H9 (cell line): ENCODE measurements at regions not wholly inside any gene's neighbourhood (a gene's known extent, or its start where the extent isn't known, plus 50 kb on each side); places are given as distances from the start of the nearest gene placed in this dataset.

Source experiments
- DNase-seq: peaks from one replicate; pipeline ENCODE4 v3.0.0-alpha.2; 2017
- H2AFZ ChIP-seq: one replicate; pipeline ENCODE4 v1.6.1; 2013; ENCODE audit warnings: mild to moderate bottlenecking, low read length, control low read depth, moderate library complexity
- H2AK5ac ChIP-seq: 2 replicates; pipeline ENCODE4 v1.6.1; 2013; ENCODE audit warnings: low read length, control low read depth, mixed read lengths; ENCODE audit not compliant: insufficient read length
- H2BK120ac ChIP-seq: one replicate; pipeline ENCODE4 v1.6.1; 2013; ENCODE audit warnings: low read depth, mild to moderate bottlenecking, low read length, control low read depth, inconsistent platforms; ENCODE audit not compliant: poor library complexity, severe bottlenecking
- H2BK12ac ChIP-seq: 2 replicates; pipeline ENCODE4 v1.6.1; 2013; ENCODE audit warnings: low read length, control low read depth, mixed read lengths, low read depth; ENCODE audit not compliant: insufficient read length
- H2BK15ac ChIP-seq: 2 replicates; pipeline ENCODE4 v1.6.1; 2013; ENCODE audit warnings: low read depth, low read length, control low read depth
- H2BK20ac ChIP-seq: one replicate; pipeline ENCODE4 v1.6.1; 2013; ENCODE audit warnings: low read depth, mild to moderate bottlenecking, low read length, control low read depth, inconsistent platforms; ENCODE audit not compliant: poor library complexity, severe bottlenecking
- H2BK5ac ChIP-seq: 2 replicates; pipeline ENCODE4 v1.6.1; 2013; ENCODE audit warnings: low read length, control low read depth, mixed read lengths; ENCODE audit not compliant: insufficient read length
- H3K14ac ChIP-seq: 2 replicates; pipeline ENCODE4 v1.6.1; 2013; ENCODE audit warnings: low read length, control low read depth; ENCODE audit not compliant: insufficient read depth
- H3K18ac ChIP-seq: 2 replicates; pipeline ENCODE4 v1.6.1; 2013; ENCODE audit warnings: low read depth, mild to moderate bottlenecking, mixed read lengths, low read length, control low read depth; ENCODE audit not compliant: insufficient read length
- H3K23ac ChIP-seq: 2 replicates; pipeline ENCODE4 v1.6.1; 2013; ENCODE audit warnings: low read length, control low read depth, mixed read lengths, low read depth; ENCODE audit not compliant: insufficient read length
- H3K23me2 ChIP-seq: 2 replicates; pipeline ENCODE4 v1.6.1; 2013; ENCODE audit warnings: low read depth, mild to moderate bottlenecking, mixed read lengths, low read length, control low read depth; ENCODE audit not compliant: insufficient read length, poor library complexity, severe bottlenecking
- H3K27ac ChIP-seq: 2 replicates; pipeline ENCODE4 v1.5.1; 2013; ENCODE audit warnings: low read length, control low read depth, mixed read lengths, low read depth; ENCODE audit not compliant: insufficient read length
- H3K27me3 ChIP-seq: 2 replicates; pipeline ENCODE4 v1.6.1; 2013; ENCODE audit warnings: low read length, control low read depth, inconsistent platforms; ENCODE audit not compliant: insufficient read depth
- H3K4ac ChIP-seq: 2 replicates; pipeline ENCODE4 v1.6.1; 2013; ENCODE audit warnings: low read depth, mild to moderate bottlenecking, control low read depth, inconsistent platforms, low read length, moderate library complexity
- H3K4me1 ChIP-seq: 2 replicates; pipeline ENCODE4 v1.6.1; 2013; ENCODE audit warnings: low read length, control low read depth, inconsistent platforms; ENCODE audit not compliant: insufficient read depth
- H3K4me2 ChIP-seq: 2 replicates; pipeline ENCODE4 v1.6.1; 2013; ENCODE audit warnings: low read length, control low read depth, mixed read lengths; ENCODE audit not compliant: insufficient read length, insufficient read depth
- H3K56ac ChIP-seq: 2 replicates; pipeline ENCODE4 v1.6.1; 2013; ENCODE audit warnings: low read depth, mild to moderate bottlenecking, mixed read lengths, low read length, control low read depth; ENCODE audit not compliant: insufficient read length
- H3K79me1 ChIP-seq: 2 replicates; pipeline ENCODE4 v1.6.1; 2013; ENCODE audit warnings: low read depth, mild to moderate bottlenecking, moderate library complexity, low read length, control low read depth, inconsistent platforms; ENCODE audit not compliant: insufficient read depth, poor library complexity, severe bottlenecking
- H3K79me2 ChIP-seq: 2 replicates; pipeline ENCODE4 v1.6.1; 2013; ENCODE audit warnings: low read length, control low read depth, inconsistent platforms; ENCODE audit not compliant: insufficient read depth
- H3K9ac ChIP-seq: 2 replicates; pipeline ENCODE4 v1.6.1; 2013; ENCODE audit warnings: low read length, control low read depth, mixed read lengths; ENCODE audit not compliant: insufficient read length; ENCODE audit errors: extremely low read depth
- H3K9me3 ChIP-seq: one replicate; pipeline ENCODE4 v1.6.1; 2013; ENCODE audit warnings: low read depth, low read length, inconsistent platforms; ENCODE audit not compliant: control insufficient read depth
- H3T11ph ChIP-seq: one replicate; pipeline ENCODE4 v1.6.1; 2013; ENCODE audit warnings: mild to moderate bottlenecking, low read length, control low read depth, inconsistent platforms
- H4K20me1 ChIP-seq: one replicate; pipeline ENCODE4 v1.6.1; 2013; ENCODE audit not compliant: control insufficient read depth, insufficient read length, insufficient read depth
- H4K5ac ChIP-seq: 2 replicates; pipeline ENCODE4 v1.6.1; 2013; ENCODE audit warnings: low read depth, mild to moderate bottlenecking, mixed read lengths, low read length, control low read depth; ENCODE audit not compliant: insufficient read length
- H4K8ac ChIP-seq: replicated peaks from 2 replicates; pipeline ENCODE4 v1.6.1; 2013; ENCODE audit warnings: low read length, control low read depth, mixed read lengths, low read depth; ENCODE audit not compliant: insufficient read length
- H4K91ac ChIP-seq: 2 replicates; pipeline ENCODE4 v1.6.1; 2013; ENCODE audit warnings: low read depth, mild to moderate bottlenecking, moderate library complexity, mixed read lengths, low read length, control low read depth; ENCODE audit not compliant: insufficient read length
- H3K27ac Mint-ChIP-seq, 3 experiments: 2 replicates in 2 of 3; 3 replicates in 1 of 3; pipeline ENCODE4 v1.8.0; 2020 to 2021; ENCODE audit warnings: mixed read lengths in 3 of 3, mild to moderate bottlenecking in 1 of 3, moderate library complexity in 1 of 3
- H3K27me3 Mint-ChIP-seq: 2 replicates; pipeline ENCODE4 v1.8.0; 2021; ENCODE audit warnings: low read depth, mild to moderate bottlenecking, moderate library complexity, mixed read lengths
- H3K36me3 Mint-ChIP-seq, 3 experiments: 2 replicates in 2 of 3; 3 replicates in 1 of 3; pipeline ENCODE4 v1.8.0; 2020 to 2021; ENCODE audit warnings: low read depth in 3 of 3, mixed read lengths in 3 of 3; ENCODE audit not compliant: insufficient read depth in 1 of 3
- H3K4me1 Mint-ChIP-seq, 2 experiments: 2 replicates each; pipeline ENCODE4 v1.8.0; 2020; ENCODE audit warnings: mixed read lengths in 2 of 2
- H3K4me3 Mint-ChIP-seq, 2 experiments: 2 replicates in 1 of 2; 3 replicates in 1 of 2; pipeline ENCODE4 v1.8.0; 2020 to 2021; ENCODE audit warnings: mild to moderate bottlenecking in 2 of 2, mixed read lengths in 2 of 2, moderate library complexity in 1 of 2
- H3K9me3 Mint-ChIP-seq, 2 experiments: 2 replicates in 1 of 2; 3 replicates in 1 of 2; pipeline ENCODE4 v1.8.0; 2020; ENCODE audit warnings: mild to moderate bottlenecking in 2 of 2, mixed read lengths in 2 of 2, moderate library complexity in 1 of 2
- CTCF ChIP-seq: fragments of 200-600 bp; sonication (generic); conservative IDR thresholded peaks from 3 replicates; pipeline ENCODE4 v1.8.0; 2021; ENCODE audit warnings: antibody characterized with exemption, mild to moderate bottlenecking

DNA sequence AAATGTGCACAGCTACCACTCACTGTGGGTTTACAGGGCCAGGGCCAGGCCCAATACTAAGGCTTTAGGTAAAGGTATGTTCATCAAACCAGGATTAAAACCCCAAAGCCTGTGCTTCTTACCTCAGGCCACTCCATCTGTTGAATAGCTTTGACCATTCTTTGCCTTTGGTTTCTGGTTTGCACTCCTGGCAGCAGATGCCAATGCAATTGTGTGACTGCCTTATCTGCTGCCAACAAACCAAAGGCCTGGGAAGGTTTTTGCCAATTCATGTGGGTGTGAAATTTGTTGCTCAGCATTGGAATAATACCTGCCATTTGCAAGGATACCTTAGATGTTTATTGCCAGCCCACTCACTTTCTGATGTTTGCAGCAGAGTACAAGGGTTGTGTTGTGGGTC lies 221.6 kb downstream of the C12orf75 start:
- Histone ChIP-seq H4K91ac (no peak overlapping the region), H3K9me3 (no peaks in the 10 kb centered on the region), H2BK5ac (no peak overlapping the region), H3K9ac (no peak overlapping the region), H2AK5ac (no peak overlapping the region), H2BK120ac (no peak overlapping the region), H3K23me2 (no peaks in the 10 kb centered on the region), H3K4me1 (no peaks in the 10 kb centered on the region), H3K23ac (no peak overlapping the region), H2AFZ (no peak overlapping the region), H3K4ac (no peak overlapping the region), H3K14ac (no peak overlapping the region), H4K8ac (no peak overlapping the region), H3K4me2 (no peak overlapping the region), H3K18ac (no peak overlapping the region), H3K27me3 (no peaks in the 10 kb centered on the region), H2BK15ac (no peak overlapping the region), H4K20me1 (no peaks in the 10 kb centered on the region), H3K56ac (no peak overlapping the region), H2BK12ac (no peak overlapping the region), H3K27ac (no peak overlapping the region), H4K5ac (no peak overlapping the region), H3K79me1 (no peaks in the 10 kb centered on the region), H2BK20ac (no peak overlapping the region), H3K79me2 (no peaks in the 10 kb centered on the region), H3T11ph (no peak overlapping the region)
- no peaks in the 10 kb centered on the region; a peak in 2 of 5 replicates for H3K9me3 Mint-ChIP-seq
- no peaks in the 10 kb centered on the region for H3K36me3 Mint-ChIP-seq
- H3K27ac Mint-ChIP-seq = no peak overlapping the region
- H3K4me1 Mint-ChIP-seq = peaks cover 17 to 18% of the 10 kb centered on the region in 2 experiments
- DNase-seq = no peak
- no peak overlapping the region for H3K4me3 Mint-ChIP-seq
- TF ChIP-seq CTCF = no peak
- H3K27me3 Mint-ChIP-seq = peaks cover 2% of the 10 kb centered on the region; the same call in 1 of the 2 replicates
